PFSK-1 (cell line): ENCODE measurements at regions not wholly inside any gene's neighbourhood (a gene's known extent, or its start where the extent isn't known, plus 50 kb on each side); places are given as distances from the start of the nearest gene placed in this dataset.

ENCODE experiments used
- FOXP2 ChIP-seq: optimal IDR thresholded peaks from 2 replicates; pipeline ENCODE3; 2011; ENCODE audit warnings: borderline replicate concordance, control low read depth, inconsistent platforms; ENCODE audit not compliant: insufficient read depth; ENCODE audit errors: extremely low read length, extremely low read depth
- POLR2AphosphoS5 ChIP-seq: IDR thresholded peaks from 2 replicates; pipeline ENCODE4 v1.6.1; 2012; ENCODE audit warnings: low read depth, mild to moderate bottlenecking, control low read depth, low read length, moderate library complexity
- REST ChIP-seq, 2 experiments: IDR thresholded peaks; 2 replicates each; pipeline versions ENCODE4 v1.6.1 to v1.8.0; 2011 to 2012; ENCODE audit warnings: low read depth in 2 of 2, low read length in 2 of 2, control low read depth in 1 of 2, inconsistent platforms in 1 of 2, mild to moderate bottlenecking in 1 of 2, moderate library complexity in 1 of 2; ENCODE audit not compliant: insufficient read depth in 1 of 2
- SIN3A ChIP-seq: IDR thresholded peaks from 2 replicates; pipeline ENCODE4 v1.6.1; 2012; ENCODE audit warnings: mild to moderate bottlenecking, low read length, moderate library complexity, borderline replicate concordance; ENCODE audit not compliant: insufficient read depth
- TAF1 ChIP-seq: IDR thresholded peaks from 2 replicates; pipeline ENCODE4 v1.6.1; 2012; ENCODE audit warnings: low read length, control low read depth, borderline replicate concordance; ENCODE audit not compliant: insufficient read depth

GRCh38 chr12:90484094-90484493, 470.9 kb downstream of the CCER1 start:
- no peak for TF ChIP-seq REST (IDR thresholded peaks at IDR 0.05; ENCODE audit: insufficient read depth in 1 of 2, low read depth in 2 of 2, low read length in 2 of 2)
- no peak for TF ChIP-seq FOXP2
- TF ChIP-seq POLR2AphosphoS5, result no peak
- no peak for TF ChIP-seq SIN3A
- TF ChIP-seq TAF1, result no peak

GRCh38 chr12:90481748-90482147, 473.2 kb downstream of the CCER1 start:
- no peak for TF ChIP-seq REST (IDR thresholded peaks at IDR 0.05; ENCODE audit: insufficient read depth in 1 of 2, low read depth in 2 of 2, low read length in 2 of 2)
- TF ChIP-seq TAF1, result no peak
- no peak for TF ChIP-seq FOXP2
- TF ChIP-seq POLR2AphosphoS5, result no peak

- TF ChIP-seq POLR2AphosphoS5 (no peak), TAF1 (no peak), FOXP2 (no peak), REST (IDR thresholded peaks at IDR 0.05; ENCODE audit: insufficient read depth in 1 of 2, low read depth in 2 of 2, low read length in 2 of 2) (no peak), SIN3A (no peak)
Measured at GRCh38 chr12:90479237-90479636, 475.7 kb downstream of the CCER1 start.

- no peak for TF ChIP-seq TAF1
- no peak for TF ChIP-seq FOXP2
- TF ChIP-seq REST (IDR thresholded peaks at IDR 0.05; ENCODE audit: insufficient read depth in 1 of 2, low read depth in 2 of 2, low read length in 2 of 2), result no peak
- no peak for TF ChIP-seq POLR2AphosphoS5
- TF ChIP-seq SIN3A, result no peak
Measured at GRCh38 chr12:90473831-90474230, 481.1 kb downstream of the CCER1 start.

GRCh38 chr12:90460681-90461080, 494.3 kb downstream of the CCER1 start:
- TF ChIP-seq REST (IDR thresholded peaks at IDR 0.05; ENCODE audit: insufficient read depth in 1 of 2, low read depth in 2 of 2, low read length in 2 of 2) (no peak), FOXP2 (no peak), SIN3A (no peak), POLR2AphosphoS5 (no peak), TAF1 (no peak)
